ENCODE measurements at regions not wholly inside any gene's neighbourhood (a gene's known extent, or its start where the extent isn't known, plus 50 kb on each side); places are given as distances from the start of the nearest gene placed in this dataset.

DNA sequence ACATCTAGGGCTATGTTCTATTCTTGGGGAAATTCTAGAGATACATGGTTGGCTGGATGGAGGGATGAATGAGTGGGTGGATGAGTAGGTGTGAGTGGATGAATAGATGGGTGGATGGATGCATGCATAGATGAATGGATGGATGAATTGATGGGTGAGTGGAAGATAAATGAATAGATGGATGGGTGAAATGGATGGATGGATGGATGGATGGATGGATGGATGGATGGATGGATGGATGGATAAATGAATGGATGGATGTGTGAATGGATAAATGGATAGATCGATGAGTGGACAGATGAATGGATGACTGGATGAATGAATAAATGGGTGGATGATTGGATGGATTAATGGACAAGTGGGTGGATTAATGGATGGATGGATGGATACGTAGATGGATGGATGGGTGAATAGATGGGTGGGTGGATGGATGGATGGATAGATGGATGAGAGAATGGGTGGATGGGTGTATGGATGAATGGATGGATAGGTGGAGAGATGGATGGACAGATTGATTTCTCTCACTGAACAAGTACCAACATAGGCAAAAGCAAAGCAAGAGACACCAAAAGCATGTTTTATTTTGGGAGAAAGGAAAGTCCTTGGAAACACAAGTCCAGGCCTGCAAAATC is 143.2 kb downstream of the TSHZ3 start:
- H3K9me3 ChIP-seq = no peaks in the 10 kb centered on the region
- H3K36me3 ChIP-seq = no peaks in the 10 kb centered on the region
- H3K4me1 ChIP-seq (replicated peaks) = no peaks in the 10 kb centered on the region
- no peak overlapping the region for H3K4me3 ChIP-seq
- H3K27me3 ChIP-seq (replicated peaks; ENCODE audit: insufficient read depth) = no peaks in the 10 kb centered on the region
- no peak for TF ChIP-seq POLR2A (IDR thresholded peaks at IDR 0.05)
- TF ChIP-seq, protein P1, sequence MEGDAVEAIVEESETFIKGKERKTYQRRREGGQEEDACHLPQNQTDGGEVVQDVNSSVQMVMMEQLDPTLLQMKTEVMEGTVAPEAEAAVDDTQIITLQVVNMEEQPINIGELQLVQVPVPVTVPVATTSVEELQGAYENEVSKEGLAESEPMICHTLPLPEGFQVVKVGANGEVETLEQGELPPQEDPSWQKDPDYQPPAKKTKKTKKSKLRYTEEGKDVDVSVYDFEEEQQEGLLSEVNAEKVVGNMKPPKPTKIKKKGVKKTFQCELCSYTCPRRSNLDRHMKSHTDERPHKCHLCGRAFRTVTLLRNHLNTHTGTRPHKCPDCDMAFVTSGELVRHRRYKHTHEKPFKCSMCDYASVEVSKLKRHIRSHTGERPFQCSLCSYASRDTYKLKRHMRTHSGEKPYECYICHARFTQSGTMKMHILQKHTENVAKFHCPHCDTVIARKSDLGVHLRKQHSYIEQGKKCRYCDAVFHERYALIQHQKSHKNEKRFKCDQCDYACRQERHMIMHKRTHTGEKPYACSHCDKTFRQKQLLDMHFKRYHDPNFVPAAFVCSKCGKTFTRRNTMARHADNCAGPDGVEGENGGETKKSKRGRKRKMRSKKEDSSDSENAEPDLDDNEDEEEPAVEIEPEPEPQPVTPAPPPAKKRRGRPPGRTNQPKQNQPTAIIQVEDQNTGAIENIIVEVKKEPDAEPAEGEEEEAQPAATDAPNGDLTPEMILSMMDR (IDR thresholded peaks at IDR 0.05) = no peak
- no peak for TF ChIP-seq POLR2AphosphoS5 (IDR thresholded peaks at IDR 0.05)
- no peak overlapping the region for H3K27ac ChIP-seq
- 92% methylated on average over 2 of the region's 2 CpGs for WGBS
- DNase-seq (ENCODE audit: low spot score) = no peak
- intact Hi-C loops (cut with DNase I) = no loop called here

DNA sequence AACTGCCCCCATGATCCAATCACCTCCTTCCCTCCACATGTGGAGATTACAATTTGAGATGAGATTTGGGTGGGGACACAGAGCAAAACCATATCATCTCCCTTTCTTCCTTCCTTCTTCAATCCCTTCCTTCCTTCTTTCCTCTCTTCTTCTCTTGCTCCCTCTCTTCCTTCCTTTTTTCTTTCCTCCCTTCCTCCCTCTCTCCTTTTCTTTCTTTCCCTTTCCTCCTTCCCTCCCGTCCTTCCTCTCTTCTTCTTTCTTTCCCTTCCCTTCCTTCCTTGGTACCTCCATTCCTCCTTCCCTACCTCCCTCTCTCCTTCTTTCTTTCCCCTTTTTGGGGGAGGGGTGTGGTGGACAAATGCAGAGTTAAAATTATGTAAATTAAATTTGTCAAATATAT is 145.1 kb downstream of the TSHZ3 start:
- H3K9me3 ChIP-seq = no peaks in the 10 kb centered on the region
- TF ChIP-seq POLR2AphosphoS5 (IDR thresholded peaks at IDR 0.05) = no peak
- no peak for TF ChIP-seq POLR2A (IDR thresholded peaks at IDR 0.05)
- TF ChIP-seq, protein P1 (IDR thresholded peaks at IDR 0.05) = no peak
- no peak overlapping the region for H3K27ac ChIP-seq
- intact Hi-C loops (cut with DNase I) = no loop called here
- H3K4me1 ChIP-seq (replicated peaks) = no peaks in the 10 kb centered on the region
- no peak overlapping the region for H3K4me3 ChIP-seq
- 86% methylated on average over 1 of the region's 1 CpG for WGBS
- no peak for DNase-seq (ENCODE audit: low spot score)
- no peaks in the 10 kb centered on the region for H3K36me3 ChIP-seq
- H3K27me3 ChIP-seq (replicated peaks; ENCODE audit: insufficient read depth) = no peaks in the 10 kb centered on the region

DNA sequence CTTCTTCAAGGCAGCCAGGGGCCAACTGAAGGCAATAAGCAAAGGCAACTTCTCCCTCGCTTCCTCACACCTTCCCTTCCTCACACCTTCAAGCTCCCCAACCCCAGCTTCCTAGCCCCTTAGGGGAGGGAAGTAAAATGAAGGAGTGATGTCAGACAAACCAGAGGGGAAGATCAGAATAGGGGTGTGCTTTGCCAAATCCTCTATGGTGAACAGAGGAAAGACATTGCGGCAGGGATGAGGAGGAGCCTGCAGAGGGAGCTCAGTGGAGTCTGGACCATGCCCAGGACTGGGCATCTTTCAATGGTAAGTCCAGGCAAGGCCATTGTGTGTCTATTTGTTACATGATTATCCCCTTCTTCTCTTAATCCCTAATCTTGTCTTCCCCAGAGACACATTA is 164.0 kb downstream of the TSHZ3 start:
- Histone ChIP-seq H3K36me3 (no peaks in the 10 kb centered on the region), H3K9me3 (no peaks in the 10 kb centered on the region), H3K4me3 (no peak overlapping the region), H3K27me3 (replicated peaks; ENCODE audit: insufficient read depth) (no peaks in the 10 kb centered on the region), H3K4me1 (replicated peaks) (no peaks in the 10 kb centered on the region), H3K27ac (no peak overlapping the region)
- TF ChIP-seq, protein P1 (IDR thresholded peaks at IDR 0.05) = no peak
- TF ChIP-seq POLR2A (IDR thresholded peaks at IDR 0.05) (no peak), POLR2AphosphoS5 (IDR thresholded peaks at IDR 0.05) (no peak)
- DNase-seq (ENCODE audit: low spot score) = no peak
- intact Hi-C loops (cut with DNase I) = no loop called here
- WGBS = 98% methylated on average over 2 of the region's 2 CpGs

DNA sequence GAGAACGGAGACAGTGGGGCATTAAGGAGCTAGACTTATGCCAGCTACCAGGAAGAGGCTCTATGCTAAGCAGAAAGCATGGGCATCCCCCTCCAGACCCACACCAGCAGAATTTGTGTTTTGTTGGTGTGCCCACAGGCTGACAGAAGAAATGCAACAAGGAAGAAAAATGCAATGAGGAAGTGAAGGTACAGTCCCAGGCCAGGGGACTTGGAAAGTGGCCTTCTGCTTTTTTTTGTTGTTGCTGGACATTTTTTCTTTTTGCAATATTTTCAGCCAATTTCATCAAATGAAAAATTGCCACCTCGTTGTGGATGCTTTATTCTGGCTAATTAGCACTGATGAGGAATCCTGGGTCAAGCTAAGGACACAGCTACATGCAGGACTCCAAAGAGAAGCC is 167.7 kb downstream of the TSHZ3 start:
- TF ChIP-seq POLR2A (IDR thresholded peaks at IDR 0.05) = no peak
- H3K27me3 ChIP-seq (replicated peaks; ENCODE audit: insufficient read depth) = no peaks in the 10 kb centered on the region
- no peak overlapping the region for H3K4me3 ChIP-seq
- H3K36me3 ChIP-seq = no peaks in the 10 kb centered on the region
- no peaks in the 10 kb centered on the region for H3K9me3 ChIP-seq
- H3K4me1 ChIP-seq (replicated peaks) = no peaks in the 10 kb centered on the region
- no peak for DNase-seq (ENCODE audit: low spot score)
- WGBS = 81% methylated on average over 2 of the region's 2 CpGs
- no peak overlapping the region for H3K27ac ChIP-seq
- intact Hi-C loops (cut with DNase I) = no loop called here

DNA sequence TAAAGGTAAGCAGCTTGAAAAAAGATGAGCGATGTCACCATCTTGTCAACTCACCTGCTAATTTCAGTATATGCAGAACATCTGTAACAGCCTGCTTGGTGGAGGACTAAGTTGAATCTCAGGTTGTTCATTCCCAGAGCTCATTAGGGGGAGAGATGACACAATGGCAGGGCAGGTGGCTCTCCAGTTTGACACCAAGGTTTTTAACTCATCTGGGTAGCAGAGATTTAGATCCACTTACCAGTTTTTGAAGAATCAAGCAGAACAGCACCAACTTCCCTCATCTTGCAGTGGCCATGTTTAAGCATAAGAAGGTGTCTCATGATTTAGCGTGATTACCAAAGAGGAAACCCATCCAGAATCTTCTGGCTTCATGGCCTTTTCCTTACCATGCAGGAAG is 168.3 kb downstream of the TSHZ3 start:
- no peak for DNase-seq (ENCODE audit: low spot score)
- Histone ChIP-seq H3K4me3 (no peak overlapping the region), H3K36me3 (no peaks in the 10 kb centered on the region), H3K27me3 (replicated peaks; ENCODE audit: insufficient read depth) (no peaks in the 10 kb centered on the region), H3K4me1 (replicated peaks) (no peaks in the 10 kb centered on the region), H3K9me3 (no peaks in the 10 kb centered on the region), H3K27ac (no peak overlapping the region)
- intact Hi-C loops (cut with DNase I) = no loop called here
- TF ChIP-seq POLR2A (IDR thresholded peaks at IDR 0.05) (no peak), POLR2AphosphoS5 (IDR thresholded peaks at IDR 0.05) (no peak)
- TF ChIP-seq, protein P1 (IDR thresholded peaks at IDR 0.05) = no peak
- 50% methylated on average over 2 of the region's 2 CpGs for WGBS

Data from prostate gland (tissue), 2 donors.